ENCODE measurements at regions not wholly inside any gene's neighbourhood (a gene's known extent, or its start where the extent isn't known, plus 50 kb on each side); places are given as distances from the start of the nearest gene placed in this dataset.

GRCh38 chr13:29676535-29676934 lies 81.0 kb upstream of the SLC7A1 start:
- TF ChIP-seq CTCF (IDR thresholded peaks at IDR 0.05) (no peak), POLR2A (IDR thresholded peaks at IDR 0.05) (no peak)

All from testis (tissue), 2 donors.